ACHN (cell line): ENCODE measurements at regions not wholly inside any gene's neighbourhood (a gene's known extent, or its start where the extent isn't known, plus 50 kb on each side); places are given as distances from the start of the nearest gene placed in this dataset.
"Not testable (repeated sequence)": the region's sequence is repeated elsewhere in the genome, so short reads cannot be mapped to it uniquely, and the experiment has no call there.

ENCODE experiments used
- DNase-seq: peaks from one replicate; pipeline ENCODE4 v3.0.0-alpha.2; 2015
- in situ Hi-C: cut with HindIII; loops from 2 replicates; pipeline ENCODE4 v1.10.0; 2017; ENCODE audit warnings: low sequenced_read_pairs, low pct_ligation_motif_present, low pct_unique_long_range_greater_than_20kb

DNA sequence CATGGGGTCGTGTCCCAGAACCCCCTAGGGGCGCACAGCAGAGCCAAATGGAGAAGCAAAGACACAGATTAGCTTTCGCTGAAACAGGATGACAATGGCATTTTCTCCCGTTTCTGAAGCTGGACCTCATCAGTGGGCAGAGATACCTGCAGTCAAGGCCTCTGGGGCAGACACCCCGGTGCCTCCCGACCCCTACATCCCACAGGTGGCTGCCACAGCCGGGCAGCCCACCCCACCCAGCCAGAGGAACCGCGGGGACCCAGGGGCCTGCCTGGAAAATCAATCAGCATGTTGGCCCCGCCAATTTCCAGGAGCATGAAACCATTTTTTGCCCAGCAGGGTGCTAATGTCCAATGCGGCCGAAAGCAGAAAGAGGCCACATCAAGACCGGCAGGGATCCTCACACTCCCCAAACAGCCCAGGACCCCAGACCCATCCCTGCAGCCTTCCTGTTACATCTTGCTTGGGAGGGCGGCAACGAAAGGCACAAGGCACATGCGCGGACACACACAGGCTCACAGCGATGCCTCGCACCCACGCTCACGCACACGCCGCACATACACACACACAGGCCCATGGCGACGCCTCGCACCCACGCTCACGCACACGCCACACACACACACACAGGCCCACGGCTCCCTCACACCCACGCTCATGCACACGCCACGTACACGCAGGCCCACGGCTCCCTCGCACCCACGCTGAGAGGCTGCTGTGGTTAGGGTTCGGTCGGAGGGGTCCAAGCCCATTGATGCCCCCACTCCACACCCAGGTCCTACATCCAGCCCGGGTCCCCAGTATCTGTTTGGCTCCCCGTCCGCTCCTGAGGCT is 130.6 kb upstream of the NKX1-1 start:
- DNase-seq = no peak
- in situ Hi-C loops = no loop called here

DNA sequence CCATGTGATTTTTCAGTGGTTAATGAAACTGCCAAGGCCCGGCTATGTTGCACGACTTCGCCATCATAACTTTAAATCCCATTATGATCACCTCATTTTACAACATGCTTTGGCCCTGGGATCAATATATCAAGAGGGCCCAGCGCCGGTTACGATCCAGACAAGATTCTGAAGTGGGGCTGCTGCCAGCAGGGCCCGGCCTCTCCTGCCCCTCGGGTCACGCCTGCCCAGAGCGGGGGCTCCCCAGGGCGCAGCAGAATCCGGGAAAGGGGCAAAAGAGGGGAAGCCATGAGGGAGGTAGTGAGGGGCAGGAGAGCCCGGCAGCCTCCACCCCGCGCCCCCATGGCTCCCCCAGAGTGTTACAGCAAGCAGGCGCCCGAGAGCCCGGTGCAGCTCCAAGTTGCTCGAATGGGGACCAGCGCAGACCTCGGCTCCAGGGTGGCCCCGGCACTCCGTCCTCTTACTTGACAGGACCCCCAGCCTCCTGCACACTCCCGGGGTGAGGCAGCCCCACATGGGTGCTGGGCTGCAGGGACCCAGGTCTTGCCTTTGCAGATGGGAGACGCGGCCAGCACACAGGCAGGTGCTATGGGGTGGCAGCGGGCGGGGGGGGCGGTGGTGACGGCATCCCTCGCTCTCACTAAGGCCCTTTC is 129.8 kb upstream of the NKX1-1 start:
- in situ Hi-C loops = no loop called here
- DNase-seq = no peak

DNA sequence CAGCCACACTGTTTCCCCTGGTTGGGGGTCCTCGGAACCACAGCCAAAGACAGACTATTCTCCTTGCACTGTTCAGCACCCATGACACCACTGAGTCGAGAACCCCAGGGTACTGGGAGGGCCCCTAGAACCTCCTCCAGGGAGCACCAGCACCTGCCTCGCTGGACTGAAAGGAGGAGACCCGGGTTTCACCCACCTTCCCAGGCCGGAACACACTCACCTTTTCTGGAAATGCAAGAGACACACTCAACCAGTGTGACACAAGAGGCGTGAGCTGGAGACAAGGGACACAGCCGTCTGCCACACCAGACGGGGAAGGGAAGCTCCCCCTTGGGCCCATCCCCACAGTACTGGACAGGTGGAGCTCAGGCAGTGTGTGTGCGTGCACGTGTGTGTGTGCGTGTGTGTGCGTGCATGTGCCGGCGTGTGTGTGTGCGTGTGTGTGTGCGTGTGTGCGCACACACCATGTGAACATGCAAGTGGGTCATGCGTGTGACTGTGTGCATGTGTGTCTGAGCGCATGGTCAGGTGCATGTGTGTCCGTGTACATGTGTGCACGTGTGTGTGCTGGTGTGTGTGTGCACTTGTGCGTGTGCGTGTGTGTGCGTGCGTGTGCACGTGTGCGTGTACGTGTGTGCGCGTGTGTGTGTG is 128.8 kb upstream of the NKX1-1 start:
- in situ Hi-C loops = no loop called here
- DNase-seq = no peak

DNA sequence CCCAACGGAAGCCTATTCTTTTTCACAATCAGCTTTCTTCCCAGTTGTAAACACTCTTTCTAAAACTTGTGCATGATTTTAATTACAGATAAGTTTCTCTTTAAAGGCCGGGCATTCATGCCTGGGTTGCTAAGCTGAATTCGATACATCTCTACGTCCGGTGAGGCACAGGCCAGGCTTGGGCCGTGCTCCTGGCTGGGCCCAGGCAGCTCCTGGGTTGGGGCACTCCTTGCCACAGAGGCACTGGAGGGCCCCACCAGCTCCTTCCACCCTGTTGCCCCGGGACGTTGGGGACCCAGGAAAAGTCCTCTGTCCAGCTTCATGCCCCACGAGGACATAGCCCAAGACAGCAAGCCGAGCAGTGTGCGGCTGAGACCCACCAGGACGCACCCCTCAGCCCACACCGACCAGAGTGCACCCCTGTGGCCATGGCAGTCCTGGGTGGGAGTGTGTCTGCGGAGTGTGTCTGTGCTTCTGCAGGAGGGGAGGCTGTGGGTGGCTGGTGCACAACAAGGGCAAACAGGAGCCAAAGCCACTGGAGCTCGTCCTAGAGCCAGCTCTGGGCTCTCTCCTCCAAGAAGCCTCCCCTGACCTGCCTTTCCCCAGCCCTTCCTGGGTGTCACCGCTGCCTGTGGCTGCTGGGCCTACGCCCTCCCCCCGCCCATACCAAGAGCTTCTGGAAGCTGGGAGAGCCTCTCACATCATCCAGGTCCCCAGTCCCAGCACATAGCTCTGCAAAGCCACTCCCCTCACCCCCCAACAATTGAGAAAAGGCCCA is 128.0 kb upstream of the NKX1-1 start:
- in situ Hi-C loops = no loop called here
- no peak for DNase-seq

DNA sequence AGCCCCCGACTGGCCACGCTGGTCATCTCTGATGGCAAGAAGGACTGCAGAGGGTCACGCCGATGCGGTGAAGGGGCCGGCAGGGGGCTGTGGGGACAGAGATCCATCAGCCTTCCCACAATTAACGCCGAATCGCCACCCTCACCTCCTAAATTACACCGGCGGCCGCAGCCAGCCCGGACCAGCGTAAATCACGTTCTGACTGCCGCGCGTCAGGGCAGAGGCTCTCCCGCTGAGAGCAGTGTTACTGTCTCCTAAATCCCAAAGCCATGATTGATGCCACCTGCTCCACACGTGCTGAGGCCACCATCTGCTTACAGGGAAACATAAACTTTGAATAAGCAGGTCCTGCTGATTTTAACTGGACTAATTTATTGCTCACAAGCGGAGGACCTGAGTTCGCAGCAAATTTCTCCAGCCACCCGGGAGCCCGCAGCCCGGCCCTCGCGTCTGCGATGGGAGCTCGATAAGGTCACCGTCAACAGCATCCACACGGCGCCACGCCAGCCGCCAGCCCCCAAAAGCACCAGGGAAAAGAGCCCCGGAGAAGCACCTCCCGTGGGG is 127.3 kb upstream of the NKX1-1 start:
- in situ Hi-C loops = no loop called here
- DNase-seq = no peak

DNA sequence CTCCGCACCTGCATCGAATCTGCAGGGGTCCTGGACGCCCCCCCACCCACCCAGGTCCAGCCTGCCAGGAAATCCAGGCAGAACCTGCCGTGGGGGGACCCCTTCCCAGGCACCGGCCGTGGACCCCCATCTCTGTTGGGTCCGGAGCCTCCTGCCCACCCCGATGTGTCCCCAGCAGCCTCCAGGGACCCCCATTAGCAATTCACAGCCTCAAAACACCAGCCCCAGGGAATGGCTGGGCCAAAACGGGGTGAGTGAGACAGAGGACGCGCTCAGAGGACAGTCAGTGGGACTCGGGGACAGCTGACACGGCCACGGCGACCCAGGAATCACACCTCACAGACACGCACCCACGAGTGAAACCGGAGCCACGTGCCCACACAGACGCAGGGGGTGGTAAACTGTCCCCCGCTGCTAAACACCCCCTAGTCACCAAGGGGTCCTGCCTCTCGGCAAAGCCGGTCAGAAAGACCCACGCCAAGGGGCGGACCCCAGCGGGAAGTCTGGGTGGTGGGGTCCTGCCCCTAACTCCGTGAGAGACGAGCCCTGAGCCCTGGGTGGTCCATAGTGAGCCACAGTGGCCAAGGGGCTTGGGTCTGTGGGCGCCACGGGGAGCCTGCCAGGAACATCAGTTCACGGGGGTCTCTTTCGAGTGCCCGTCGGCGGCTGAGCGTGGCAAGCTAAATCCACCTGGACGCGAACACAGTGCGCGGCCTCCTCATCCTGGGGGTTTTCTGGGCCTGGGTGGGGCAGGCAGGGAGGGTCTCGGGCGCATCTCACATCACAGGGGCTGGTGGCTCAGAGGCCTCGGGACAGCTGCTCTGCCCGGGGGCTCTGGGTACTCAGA is 126.5 kb upstream of the NKX1-1 start:
- no peak for DNase-seq
- in situ Hi-C loops = no loop called here

DNA sequence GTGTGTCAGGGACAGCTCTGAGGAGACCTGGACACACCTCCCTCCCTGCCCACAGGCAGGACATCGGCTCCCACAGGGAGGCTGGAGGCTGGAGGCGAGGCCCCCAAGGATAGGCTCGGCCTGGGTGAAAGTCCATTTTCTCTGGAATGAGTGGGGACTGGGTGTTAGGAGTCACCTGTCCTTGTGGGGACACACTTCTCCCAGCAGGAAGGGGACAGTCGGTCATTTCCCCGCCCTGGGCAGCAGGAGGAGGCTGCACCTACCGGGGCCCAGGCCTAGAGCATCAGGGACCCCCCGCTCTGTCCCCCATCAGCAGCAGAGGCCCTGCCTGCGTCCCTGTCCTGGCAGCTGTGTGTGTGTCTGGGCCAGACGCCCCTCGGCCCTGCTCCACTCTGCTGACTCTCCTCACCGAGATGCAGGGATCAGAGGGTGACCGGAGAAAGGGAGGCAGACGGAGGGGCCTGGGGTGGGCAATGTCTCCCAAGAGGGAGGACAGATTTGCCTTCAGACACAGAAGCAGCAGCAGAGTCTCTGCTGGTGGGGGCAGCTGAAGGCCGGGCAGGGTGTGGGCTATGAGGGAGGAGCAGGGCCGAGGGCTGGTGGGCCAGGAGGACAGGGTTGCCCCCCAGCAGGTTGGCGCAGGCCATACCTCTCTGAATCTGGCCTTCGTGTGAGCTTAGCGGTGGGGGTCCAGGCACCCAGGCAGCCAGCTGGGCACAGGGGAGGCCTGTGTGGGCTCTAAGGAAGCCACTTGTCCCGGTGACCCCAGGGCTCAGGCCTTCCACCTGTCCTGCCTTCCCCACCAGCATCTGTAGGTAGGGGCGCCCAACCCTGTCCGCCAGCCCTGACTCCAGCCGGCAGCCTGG is 125.7 kb upstream of the NKX1-1 start:
- DNase-seq = no peak
- in situ Hi-C loops = no loop called here

DNA sequence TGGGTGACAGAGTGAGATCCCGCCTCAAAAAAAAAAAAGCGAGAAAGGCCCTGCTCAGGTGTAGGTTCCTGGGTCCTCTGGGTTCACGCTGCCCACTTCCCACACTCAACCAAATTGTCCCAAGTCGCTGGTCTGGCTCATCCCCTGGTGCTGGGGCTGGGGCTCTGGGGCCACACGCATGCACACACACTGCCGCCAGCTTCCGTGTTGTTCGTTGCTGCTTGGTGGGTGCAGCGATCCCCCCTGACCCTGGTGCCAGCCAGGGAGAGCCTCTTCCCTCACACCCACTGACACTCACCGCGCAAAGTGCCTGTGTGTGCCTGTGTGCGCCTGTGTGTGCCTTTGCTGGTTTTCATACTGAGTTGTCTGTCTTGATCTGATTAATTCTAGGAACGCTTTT is 124.1 kb upstream of the NKX1-1 start:
- in situ Hi-C loops = no loop called here
- no peak for DNase-seq

DNA sequence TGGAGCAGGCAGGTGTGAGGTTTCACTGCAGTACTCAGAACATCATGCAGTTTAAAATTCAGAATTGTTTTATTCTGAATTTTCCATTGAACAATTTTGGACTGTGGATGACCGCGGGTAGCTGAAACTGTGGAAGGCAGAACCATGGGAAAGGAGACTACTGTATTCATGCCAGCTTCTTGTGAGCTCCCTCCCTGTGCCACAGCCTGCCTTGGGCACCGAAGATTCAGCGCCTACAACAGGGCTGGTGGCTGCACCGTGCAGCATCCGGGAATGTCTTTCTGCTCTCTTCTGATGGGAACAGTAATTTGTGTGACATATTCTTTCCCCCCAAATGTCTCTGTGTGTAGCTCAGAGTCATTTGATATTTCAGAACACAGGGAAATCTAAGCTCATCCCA is 118.5 kb upstream of the NKX1-1 start:
- in situ Hi-C loops = no loop called here
- no peak for DNase-seq

DNA sequence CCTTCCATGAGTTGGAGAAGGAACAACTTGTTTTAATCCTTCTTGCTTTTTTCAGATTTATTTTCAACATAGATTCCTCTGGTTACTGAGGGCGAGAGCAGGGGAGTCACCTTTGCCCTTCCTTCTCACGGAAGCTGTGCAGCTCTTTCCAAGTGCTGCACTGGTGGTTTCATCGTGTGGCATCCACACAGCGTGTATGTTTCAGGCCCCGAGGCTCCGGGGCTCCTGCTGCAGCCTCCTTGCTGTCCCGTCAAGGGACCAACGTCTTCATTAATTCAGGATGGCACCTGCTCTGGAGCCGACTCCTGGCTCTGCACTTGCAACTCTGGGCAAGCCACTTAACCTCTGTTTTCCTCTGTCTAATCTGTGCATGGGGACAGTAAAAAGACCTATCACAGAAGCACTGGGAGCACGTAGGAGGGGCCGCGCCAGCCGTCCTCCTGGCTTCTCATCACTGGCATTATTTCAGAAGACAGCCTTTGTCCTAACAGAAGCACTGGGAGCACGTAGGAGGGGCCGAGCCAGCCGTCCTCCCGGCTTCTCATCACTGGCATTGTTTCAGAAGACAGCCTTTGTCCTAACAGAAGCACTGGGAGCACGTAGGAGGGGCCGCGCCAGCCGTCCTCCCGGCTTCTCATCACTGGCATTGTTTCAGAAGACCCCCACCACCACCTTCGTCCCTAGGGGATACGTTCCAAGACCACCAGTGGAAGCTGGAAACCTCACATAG is 117.8 kb upstream of the NKX1-1 start:
- DNase-seq = no peak
- in situ Hi-C loops = no loop called here

DNA sequence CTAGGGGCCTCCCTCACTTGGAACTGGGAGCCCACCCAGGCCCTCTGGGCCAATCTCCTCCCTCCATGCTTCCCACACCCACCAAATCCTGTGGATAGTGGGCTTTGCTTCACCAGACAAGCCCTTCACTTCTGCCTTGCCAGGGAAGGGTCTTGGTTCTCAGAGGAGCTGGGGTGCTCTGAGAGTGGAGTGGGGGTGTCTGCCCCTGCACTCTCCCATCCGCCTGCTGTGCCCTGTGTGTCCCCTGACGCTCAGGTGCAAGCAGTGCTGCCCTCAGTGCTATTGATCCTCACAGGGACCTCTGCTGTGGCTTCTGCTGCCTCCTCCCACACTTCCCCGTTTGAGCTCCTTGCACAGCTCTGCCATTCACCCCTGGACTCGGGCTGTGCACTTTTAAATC is 117.3 kb upstream of the NKX1-1 start:
- in situ Hi-C loops = no loop called here
- no peak for DNase-seq

DNA sequence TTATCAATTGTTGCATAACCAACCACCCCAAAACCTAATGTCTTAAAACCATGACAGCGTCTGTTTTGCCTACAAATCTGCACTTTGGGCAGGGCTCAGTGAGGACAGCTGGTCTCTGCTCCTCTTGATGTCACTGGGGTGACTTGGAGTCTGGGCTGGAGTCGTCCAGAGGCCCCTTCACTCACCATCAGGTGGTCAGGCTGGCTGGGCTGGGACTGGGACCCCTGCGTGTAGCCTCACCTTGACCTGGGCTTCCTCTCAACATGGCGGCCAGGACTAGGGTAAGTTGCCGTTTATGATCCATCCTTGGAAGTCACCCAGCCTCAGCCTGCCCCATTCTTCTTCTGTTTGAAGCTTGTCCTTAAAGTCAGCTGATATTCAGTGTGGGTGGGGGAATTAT is 116.8 kb upstream of the NKX1-1 start:
- DNase-seq = no peak
- in situ Hi-C loops = no loop called here

DNA sequence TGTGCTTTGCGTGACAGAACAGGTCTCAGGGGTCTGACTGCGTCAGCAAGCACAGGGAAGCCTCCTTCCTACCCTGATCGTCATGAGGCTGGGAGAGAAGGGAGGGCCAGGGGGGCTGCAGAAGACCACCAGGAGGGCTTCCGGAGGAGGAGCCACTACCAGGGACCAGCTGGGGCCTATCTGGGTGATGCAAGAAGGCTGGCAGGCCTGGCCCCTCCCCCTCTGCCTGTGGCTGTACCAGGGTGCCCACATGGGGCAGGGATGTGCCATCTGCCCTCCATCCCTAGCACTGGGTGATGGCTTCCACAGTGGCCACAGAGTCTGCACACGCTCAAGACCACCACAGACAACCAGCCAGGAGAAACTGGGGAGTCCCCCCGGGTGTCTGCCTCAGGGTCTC is 116.4 kb upstream of the NKX1-1 start:
- DNase-seq = no peak
- in situ Hi-C loops = no loop called here

DNA sequence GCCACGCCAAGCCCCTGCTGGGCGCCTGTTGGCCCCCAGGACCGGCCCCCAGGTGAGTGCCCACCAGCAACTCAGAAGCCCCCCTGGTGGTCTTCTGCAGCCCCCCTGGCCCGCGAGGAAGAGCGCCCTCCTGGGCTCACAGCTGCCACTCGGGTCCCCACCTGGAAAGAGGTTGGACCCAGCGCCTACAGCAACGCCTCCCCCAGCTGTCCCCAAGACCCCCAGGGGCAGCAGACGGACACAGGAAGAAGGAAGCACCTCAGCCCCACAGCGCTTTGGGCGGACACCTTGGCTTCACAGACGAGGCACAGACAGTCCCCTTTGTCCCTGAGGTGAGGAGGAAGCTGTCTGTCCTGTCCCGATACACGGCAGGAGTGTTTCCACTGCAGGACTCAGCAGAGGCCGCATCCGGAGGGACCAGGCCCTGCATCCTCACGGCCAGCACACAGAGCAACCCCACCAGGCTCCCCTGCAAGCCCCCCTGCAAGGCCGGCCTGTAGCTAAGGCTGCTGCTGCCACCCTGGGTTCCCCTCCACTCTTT is 115.6 kb upstream of the NKX1-1 start:
- no peak for DNase-seq
- in situ Hi-C loops = no loop called here

DNA sequence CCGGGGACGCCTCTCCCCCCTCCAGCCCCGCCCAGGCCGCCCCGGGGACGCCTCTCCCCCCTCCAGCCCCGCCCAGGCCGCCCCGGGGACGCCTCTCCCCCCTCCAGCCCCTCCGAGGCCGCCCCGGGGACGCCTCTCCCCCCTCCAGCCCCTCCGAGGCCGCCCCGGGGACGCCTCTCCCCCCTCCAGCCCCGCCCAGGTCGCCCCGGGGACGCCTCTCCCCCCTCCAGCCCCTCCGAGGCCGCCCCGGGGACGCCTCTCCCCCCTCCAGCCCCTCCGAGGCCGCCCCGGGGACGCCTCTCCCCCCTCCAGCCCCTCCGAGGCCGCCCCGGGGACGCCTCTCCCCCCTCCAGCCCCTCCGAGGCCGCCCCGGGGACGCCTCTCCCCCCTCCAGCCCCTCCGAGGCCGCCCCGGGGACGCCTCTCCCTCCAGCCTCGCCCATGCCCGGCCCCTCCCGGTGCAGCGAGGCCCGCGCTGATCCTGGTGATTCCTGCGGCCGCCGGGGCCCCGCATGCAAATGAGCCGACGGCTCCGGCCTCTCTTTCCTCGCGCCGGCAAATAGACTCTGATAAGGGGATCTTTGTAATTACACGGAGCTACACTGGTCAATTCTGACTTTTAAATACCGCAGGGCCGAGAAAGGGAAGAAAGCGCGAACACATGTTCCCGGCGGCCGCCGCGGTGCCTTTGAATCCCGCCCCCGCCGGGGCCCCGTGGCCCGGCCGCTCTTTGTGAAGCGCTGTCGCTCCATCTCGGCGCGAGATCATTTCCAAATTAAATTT is 114.7 kb upstream of the NKX1-1 start:
- DNase-seq, in situ Hi-C loops: not testable (repeated sequence)
